DND-41 (cell line): ENCODE measurements at regions not wholly inside any gene's neighbourhood (a gene's known extent, or its start where the extent isn't known, plus 50 kb on each side); places are given as distances from the start of the nearest gene placed in this dataset.

Experiments used
- EZH2 ChIP-seq: IDR thresholded peaks from 3 replicates; pipeline ENCODE4 v1.6.1; 2012; ENCODE audit warnings: borderline replicate concordance, low read depth, mild to moderate bottlenecking, moderate library complexity, low read length, inconsistent platforms; ENCODE audit not compliant: severe bottlenecking
- TF ChIP-seq, protein P1 (sequence below): IDR thresholded peaks from 2 replicates; pipeline ENCODE4 v1.5.1; 2012; ENCODE audit warnings: borderline replicate concordance, low read length, moderate library complexity, mild to moderate bottlenecking; ENCODE audit not compliant: poor library complexity, severe bottlenecking; ENCODE audit errors: extremely low read depth

DNA sequence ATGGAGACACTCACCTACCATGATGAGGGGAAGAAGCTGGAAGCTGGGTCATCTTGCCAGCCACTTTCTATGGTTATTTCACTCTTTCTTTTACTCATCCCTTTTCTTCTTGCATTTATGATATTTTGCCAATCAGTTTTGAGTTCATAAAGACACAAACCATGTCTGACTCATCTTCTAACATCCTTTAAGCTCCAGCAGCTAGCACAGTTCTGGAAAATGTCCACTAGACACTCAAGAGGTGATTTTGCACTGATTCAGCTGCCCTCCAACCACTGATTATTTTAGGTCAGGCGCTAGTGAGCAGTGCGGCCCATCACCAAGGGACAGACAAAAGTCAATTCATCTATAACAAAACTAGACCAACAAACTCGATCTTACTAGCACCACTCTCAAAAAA is 537.1 kb upstream of the ID2 start:
- TF ChIP-seq, protein P1, sequence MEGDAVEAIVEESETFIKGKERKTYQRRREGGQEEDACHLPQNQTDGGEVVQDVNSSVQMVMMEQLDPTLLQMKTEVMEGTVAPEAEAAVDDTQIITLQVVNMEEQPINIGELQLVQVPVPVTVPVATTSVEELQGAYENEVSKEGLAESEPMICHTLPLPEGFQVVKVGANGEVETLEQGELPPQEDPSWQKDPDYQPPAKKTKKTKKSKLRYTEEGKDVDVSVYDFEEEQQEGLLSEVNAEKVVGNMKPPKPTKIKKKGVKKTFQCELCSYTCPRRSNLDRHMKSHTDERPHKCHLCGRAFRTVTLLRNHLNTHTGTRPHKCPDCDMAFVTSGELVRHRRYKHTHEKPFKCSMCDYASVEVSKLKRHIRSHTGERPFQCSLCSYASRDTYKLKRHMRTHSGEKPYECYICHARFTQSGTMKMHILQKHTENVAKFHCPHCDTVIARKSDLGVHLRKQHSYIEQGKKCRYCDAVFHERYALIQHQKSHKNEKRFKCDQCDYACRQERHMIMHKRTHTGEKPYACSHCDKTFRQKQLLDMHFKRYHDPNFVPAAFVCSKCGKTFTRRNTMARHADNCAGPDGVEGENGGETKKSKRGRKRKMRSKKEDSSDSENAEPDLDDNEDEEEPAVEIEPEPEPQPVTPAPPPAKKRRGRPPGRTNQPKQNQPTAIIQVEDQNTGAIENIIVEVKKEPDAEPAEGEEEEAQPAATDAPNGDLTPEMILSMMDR, result no peak
- TF ChIP-seq EZH2, result no peak
